DND-41 (cell line): ENCODE measurements at regions not wholly inside any gene's neighbourhood (a gene's known extent, or its start where the extent isn't known, plus 50 kb on each side); places are given as distances from the start of the nearest gene placed in this dataset.

ENCODE experiments used
- ATAC-seq: fragments of 200-7000 bp; cut with Tn5 transposase; 3 replicates; pipeline ENCODE4 v1.9.1; 2021; ENCODE audit warnings: low read depth; ENCODE audit not compliant: insufficient read depth
- DNase-seq: peaks from one replicate; pipeline ENCODE4 v3.0.0-alpha.2; 2020
- H2AFZ ChIP-seq: 2 replicates; pipeline ENCODE4 v1.6.0; 2012; ENCODE audit warnings: low read depth, low read length
- H3K27ac ChIP-seq: 2 replicates; pipeline ENCODE4 v1.5.1; 2012; ENCODE audit warnings: low read length, inconsistent platforms
- H3K27me3 ChIP-seq: fragments of 200-600 bp; sonication (generic); 2 replicates; pipeline ENCODE4 v1.6.0; 2012; ENCODE audit warnings: low read length, mild to moderate bottlenecking, inconsistent platforms; ENCODE audit not compliant: insufficient read depth, poor library complexity
- H3K36me3 ChIP-seq: 2 replicates; pipeline ENCODE4 v1.5.1; 2012; ENCODE audit warnings: low read length, inconsistent platforms; ENCODE audit not compliant: insufficient read depth
- H3K4me1 ChIP-seq: 2 replicates; pipeline ENCODE4 v1.5.1; 2012; ENCODE audit warnings: mild to moderate bottlenecking, low read length; ENCODE audit not compliant: insufficient read depth
- H3K4me2 ChIP-seq: 2 replicates; pipeline ENCODE4 v1.6.0; 2012; ENCODE audit warnings: mild to moderate bottlenecking, moderate library complexity, low read length, inconsistent platforms; ENCODE audit not compliant: insufficient read depth
- H3K4me3 ChIP-seq, 2 experiments: fragments of 200-600 bp in 1 of 2; shearing (Covaris generic) in 1 of 2; 2 replicates each; pipeline ENCODE4 v1.5.1; 2012 to 2016; ENCODE audit warnings: inconsistent platforms in 2 of 2, low read length in 2 of 2, mild to moderate bottlenecking in 2 of 2, low read depth in 1 of 2, moderate library complexity in 1 of 2
- H3K79me2 ChIP-seq: 2 replicates; pipeline ENCODE4 v1.6.0; 2012; ENCODE audit warnings: low read length, inconsistent platforms; ENCODE audit not compliant: insufficient read depth
- H3K9ac ChIP-seq: 2 replicates; pipeline ENCODE4 v1.6.0; 2012; ENCODE audit warnings: low read depth, mild to moderate bottlenecking, inconsistent platforms, low read length, moderate library complexity
- H3K9me3 ChIP-seq: 2 replicates; pipeline ENCODE4 v1.5.1; 2012; ENCODE audit warnings: low read length, moderate library complexity, mild to moderate bottlenecking, inconsistent platforms; ENCODE audit not compliant: insufficient read depth, severe bottlenecking
- H4K20me1 ChIP-seq: 2 replicates; pipeline ENCODE4 v1.6.0; 2012; ENCODE audit warnings: low read length; ENCODE audit not compliant: insufficient read depth
- CTCF ChIP-seq: IDR thresholded peaks from 2 replicates; pipeline ENCODE4 v1.5.1; 2012; ENCODE audit warnings: borderline replicate concordance, low read length, moderate library complexity, mild to moderate bottlenecking; ENCODE audit not compliant: poor library complexity, severe bottlenecking; ENCODE audit errors: extremely low read depth
- EZH2 ChIP-seq: IDR thresholded peaks from 3 replicates; pipeline ENCODE4 v1.6.1; 2012; ENCODE audit warnings: borderline replicate concordance, low read depth, mild to moderate bottlenecking, moderate library complexity, low read length, inconsistent platforms; ENCODE audit not compliant: severe bottlenecking

GRCh38 chrX:84729408-84729807, 227.2 kb upstream of the HDX start:
- Histone ChIP-seq H4K20me1 (no peaks in the 10 kb centered on the region), H3K27ac (no peak overlapping the region), H3K4me3 (no peak overlapping the region), H3K36me3 (no peaks in the 10 kb centered on the region), H3K27me3 (no peaks in the 10 kb centered on the region), H3K9me3 (no peaks in the 10 kb centered on the region), H2AFZ (no peak overlapping the region), H3K4me1 (no peaks in the 10 kb centered on the region), H3K79me2 (no peaks in the 10 kb centered on the region), H3K9ac (no peak overlapping the region), H3K4me2 (no peak overlapping the region)
- TF ChIP-seq EZH2 (no peak), CTCF (no peak)
- DNase-seq (no peak), ATAC-seq (no peak)

GRCh38 chrX:84729809-84730208, 227.6 kb upstream of the HDX start:
- TF ChIP-seq CTCF: peak; percentile 65
- no peak for TF ChIP-seq EZH2
- Histone ChIP-seq H3K79me2 (no peaks in the 10 kb centered on the region), H3K9me3 (no peaks in the 10 kb centered on the region), H3K4me2 (no peak overlapping the region), H3K4me1 (no peaks in the 10 kb centered on the region), H3K4me3 (no peak overlapping the region), H3K9ac (no peak overlapping the region), H3K36me3 (no peaks in the 10 kb centered on the region), H3K27me3 (no peaks in the 10 kb centered on the region), H4K20me1 (no peaks in the 10 kb centered on the region), H2AFZ (peak overlapping the region; percentile 26; the same call in 1 of the 2 replicates), H3K27ac (no peak overlapping the region)
- DNase-seq (peak; percentile 3), ATAC-seq (peak; percentile 76)

- Histone ChIP-seq H3K9me3 (no peaks in the 10 kb centered on the region), H3K9ac (no peak overlapping the region), H2AFZ (no peak overlapping the region), H3K4me2 (no peak overlapping the region), H3K4me3 (no peak overlapping the region), H3K4me1 (no peaks in the 10 kb centered on the region), H3K27me3 (no peaks in the 10 kb centered on the region), H4K20me1 (no peaks in the 10 kb centered on the region), H3K27ac (no peak overlapping the region), H3K79me2 (no peaks in the 10 kb centered on the region), H3K36me3 (no peaks in the 10 kb centered on the region)
- DNase-seq (no peak), ATAC-seq (no peak)
- TF ChIP-seq CTCF (no peak), EZH2 (no peak)
Observed at GRCh38 chrX:84735025-84735424, 232.8 kb upstream of the HDX start.

- Histone ChIP-seq H3K79me2 (no peaks in the 10 kb centered on the region), H3K9ac (no peak overlapping the region), H3K4me3 (no peak overlapping the region), H3K9me3 (no peaks in the 10 kb centered on the region), H4K20me1 (no peaks in the 10 kb centered on the region), H3K27ac (no peak overlapping the region), H2AFZ (no peak overlapping the region), H3K27me3 (no peaks in the 10 kb centered on the region), H3K36me3 (no peaks in the 10 kb centered on the region), H3K4me2 (no peak overlapping the region), H3K4me1 (no peaks in the 10 kb centered on the region)
- ATAC-seq (no peak), DNase-seq (no peak)
- TF ChIP-seq CTCF (no peak), EZH2 (no peak)
Observed at GRCh38 chrX:84737471-84737871, 235.2 kb upstream of the HDX start.
